GM12891 (cell line): ENCODE measurements at regions not wholly inside any gene's neighbourhood (a gene's known extent, or its start where the extent isn't known, plus 50 kb on each side); places are given as distances from the start of the nearest gene placed in this dataset.

Experiments
- PAX5 ChIP-seq: IDR thresholded peaks from 2 replicates; pipeline ENCODE4 v1.6.1; 2011; ENCODE audit warnings: low read length, moderate library complexity, mild to moderate bottlenecking; ENCODE audit not compliant: insufficient read depth, severe bottlenecking
- POLR2A ChIP-seq: IDR thresholded peaks from 2 replicates; pipeline ENCODE4 v1.6.1; 2011; ENCODE audit warnings: low read depth, low read length, control low read depth
- POLR2AphosphoS5 ChIP-seq: IDR thresholded peaks from 2 replicates; pipeline ENCODE4 v1.6.1; 2011; ENCODE audit warnings: low read depth, low read length, control low read depth
- POU2F2 ChIP-seq: IDR thresholded peaks from 2 replicates; pipeline ENCODE4 v1.6.1; 2011; ENCODE audit warnings: low read depth, mild to moderate bottlenecking, control low read depth, low read length, moderate library complexity
- TAF1 ChIP-seq: IDR thresholded peaks from 2 replicates; pipeline ENCODE4 v1.6.1; 2011; ENCODE audit warnings: low read depth, low read length, control low read depth

DNA sequence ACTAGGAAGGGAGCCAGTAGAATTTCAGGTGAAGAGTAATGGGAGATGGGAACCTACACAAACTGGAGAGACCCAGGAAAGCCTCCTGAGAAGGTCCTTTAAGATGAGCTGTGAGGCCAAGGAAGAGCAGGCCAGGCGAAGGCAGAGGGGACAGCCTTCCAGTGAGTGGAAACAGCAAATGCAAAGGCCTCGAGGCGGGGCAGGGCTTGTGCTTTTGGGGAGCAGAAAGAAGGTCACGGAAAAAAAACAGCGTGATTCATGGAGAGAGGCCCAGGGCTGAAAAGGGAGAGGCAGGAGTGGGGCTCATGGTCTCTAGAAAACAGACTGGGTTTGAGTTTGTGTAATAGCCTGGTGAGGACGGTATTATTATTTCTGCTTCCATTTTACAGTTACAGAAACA lies 386.5 kb upstream of the ASIC2 start:
- TF ChIP-seq POLR2AphosphoS5 = no peak
- TF ChIP-seq POLR2A = no peak
- TF ChIP-seq TAF1 = no peak
- TF ChIP-seq PAX5 = no peak
- no peak for TF ChIP-seq POU2F2
